Activated CD8-positive, alpha-beta memory T cell treated with anti-CD3 and anti-CD28 coated beads for 4 hours (primary cell): ENCODE measurements at regions not wholly inside any gene's neighbourhood (a gene's known extent, or its start where the extent isn't known, plus 50 kb on each side); places are given as distances from the start of the nearest gene placed in this dataset.
"Not testable (repeated sequence)": the region's sequence is repeated elsewhere in the genome, so short reads cannot be mapped to it uniquely, and the experiment has no call there.

ENCODE experiments used
- DNase-seq, 2 donors: peaks; one replicate each; pipeline ENCODE4 v3.0.0-alpha.2; 2020; ENCODE audit warnings: low read depth in 2 of 2

DNA sequence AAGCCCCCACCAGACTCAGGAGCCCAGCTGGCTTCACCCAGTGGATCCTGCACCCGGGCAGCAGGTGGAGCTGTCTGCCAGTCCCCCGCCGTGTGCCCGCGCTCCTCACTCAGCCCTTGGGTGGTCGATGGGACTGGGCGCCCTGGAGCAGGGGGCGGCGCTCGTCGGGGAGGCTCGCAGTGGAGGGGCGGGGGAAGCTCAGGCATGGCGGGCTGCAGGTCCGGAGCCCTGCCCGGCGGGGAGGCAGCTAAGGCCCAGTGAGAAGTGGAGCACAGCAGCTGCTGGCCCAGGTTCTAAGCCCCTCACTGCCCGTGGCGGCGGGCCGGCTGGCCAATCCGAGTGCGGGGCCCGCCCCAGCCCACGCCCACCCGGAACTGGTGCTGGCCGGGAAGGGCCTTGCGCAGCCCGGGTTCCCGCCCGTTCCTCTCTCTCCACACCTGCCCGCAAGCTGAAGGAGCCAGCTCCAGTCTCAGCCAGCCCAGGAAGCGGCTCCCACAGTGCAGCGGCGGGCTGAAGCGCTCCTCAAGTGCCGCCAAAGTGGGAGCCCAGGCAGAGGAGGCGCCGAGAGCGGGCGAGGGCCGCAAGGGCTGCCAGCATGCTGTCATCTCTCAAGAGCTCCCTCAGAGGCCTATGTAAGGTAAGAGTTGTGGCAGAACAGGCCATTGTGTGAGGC, 1307.8 kb upstream of the TMEFF2 start:
- DNase-seq = no peak

- DNase-seq = no peak
Measured at GRCh38 chr2:193496786-193497185, 1302.1 kb upstream of the TMEFF2 start.

- DNase-seq = no peak
Measured at GRCh38 chr2:193482557-193482956, 1287.8 kb upstream of the TMEFF2 start.

- DNase-seq = no peak
Measured at GRCh38 chr2:193480187-193480586, 1285.5 kb upstream of the TMEFF2 start.

DNA sequence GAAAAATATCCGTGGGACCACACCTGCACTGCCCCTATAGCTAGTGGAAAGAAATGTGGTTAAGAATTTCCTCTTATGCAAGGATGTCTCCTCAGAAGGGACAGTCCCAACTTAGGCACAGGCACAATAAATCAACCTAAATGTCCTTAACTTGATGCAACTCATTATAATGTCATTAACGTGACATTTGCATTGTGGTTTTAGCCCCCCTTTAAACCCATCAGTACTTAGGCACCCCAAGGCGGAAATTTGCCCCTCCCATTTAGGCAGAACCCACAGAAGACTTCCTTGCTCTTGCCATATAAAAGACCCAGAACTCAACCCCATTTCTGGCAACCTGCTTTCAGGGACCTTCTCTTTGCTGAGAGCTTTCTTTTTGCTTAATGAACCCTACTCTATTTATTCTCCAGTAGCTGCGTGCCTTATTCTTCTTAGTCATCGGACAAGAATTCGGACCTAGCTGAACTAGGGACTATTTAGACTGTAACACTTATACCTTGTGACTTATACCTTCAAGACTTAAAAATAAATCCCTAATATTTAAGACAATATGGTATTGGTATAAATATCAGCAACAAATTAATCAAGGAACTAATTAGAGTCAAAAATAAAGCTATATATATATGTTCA, 1281.6 kb upstream of the TMEFF2 start:
- DNase-seq = no peak

GRCh38 chr2:193475038-193475437, 1280.3 kb upstream of the TMEFF2 start:
- no peak for DNase-seq

DNA sequence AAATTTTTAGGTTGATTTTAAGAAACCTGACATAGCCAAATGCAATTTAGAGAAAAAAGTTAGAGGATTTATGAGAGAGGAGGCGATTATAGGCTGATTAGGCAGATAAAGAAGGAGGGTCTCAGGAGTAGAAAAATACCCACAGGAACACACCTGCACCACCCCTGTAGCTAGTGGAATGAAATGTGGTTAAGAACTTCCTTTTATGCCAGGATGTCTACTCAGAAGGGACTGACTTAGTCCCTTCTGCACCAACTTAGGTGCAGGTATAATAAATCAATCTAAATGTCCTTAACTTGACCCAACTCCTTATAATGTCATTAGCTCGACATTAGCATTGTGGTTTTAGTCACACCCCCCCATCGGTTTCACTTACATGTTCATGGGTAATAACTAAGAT, 1274.5 kb upstream of the TMEFF2 start:
- DNase-seq = no peak

GRCh38 chr2:193467276-193467987, 1272.7 kb upstream of the TMEFF2 start:
- no peak for DNase-seq

- DNase-seq = no peak
Measured at GRCh38 chr2:193463011-193463410, 1268.3 kb upstream of the TMEFF2 start.

- DNase-seq = no peak
Measured at GRCh38 chr2:193462411-193462810, 1267.7 kb upstream of the TMEFF2 start.

DNA sequence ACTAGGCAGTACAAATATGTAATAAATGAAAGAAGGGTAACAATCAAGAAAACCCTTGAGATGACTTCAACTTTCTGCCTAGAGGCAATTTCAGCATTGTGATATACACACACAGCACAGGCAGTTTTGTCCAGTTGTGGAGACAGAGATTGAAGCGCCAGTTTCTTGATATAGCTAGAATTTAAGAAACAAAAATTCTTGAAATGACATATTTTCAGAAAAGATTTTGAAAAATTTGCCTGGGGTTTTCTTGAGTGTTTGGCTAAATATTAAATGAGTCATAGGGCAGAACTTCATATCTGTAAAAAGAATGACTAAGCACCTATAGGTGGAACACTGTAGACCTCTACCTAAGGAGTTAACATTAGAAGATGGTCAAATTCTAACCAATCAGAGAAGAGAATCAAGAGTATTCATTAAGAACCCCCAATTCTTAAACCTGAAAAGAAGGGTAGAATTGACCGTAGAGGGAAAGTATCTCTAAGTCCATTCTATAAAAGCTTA, 1266.8 kb upstream of the TMEFF2 start:
- DNase-seq = no peak

- DNase-seq = no peak
Measured at GRCh38 chr2:193446967-193447366, 1252.2 kb upstream of the TMEFF2 start.

DNA sequence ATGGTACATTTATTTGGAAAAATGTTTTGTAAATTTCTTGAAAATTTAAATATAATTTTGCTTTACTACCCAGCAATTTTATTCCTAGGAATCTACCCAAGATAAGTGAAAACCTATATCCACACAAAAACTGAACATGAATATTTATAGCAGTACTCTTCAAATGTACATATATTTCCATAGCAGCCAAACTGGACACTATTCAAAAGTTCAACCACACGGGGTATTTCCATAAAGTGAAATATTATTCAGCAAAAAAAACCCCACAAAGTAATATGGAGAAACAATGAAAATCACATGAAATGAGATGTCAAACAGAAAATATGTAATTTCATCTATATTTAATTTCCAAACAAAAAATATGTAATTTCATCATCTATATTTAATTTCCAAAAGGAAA, 1247.6 kb upstream of the TMEFF2 start:
- DNase-seq = no peak

GRCh38 chr2:193428336-193428818, 1233.6 kb upstream of the TMEFF2 start:
- no peak for DNase-seq

DNA sequence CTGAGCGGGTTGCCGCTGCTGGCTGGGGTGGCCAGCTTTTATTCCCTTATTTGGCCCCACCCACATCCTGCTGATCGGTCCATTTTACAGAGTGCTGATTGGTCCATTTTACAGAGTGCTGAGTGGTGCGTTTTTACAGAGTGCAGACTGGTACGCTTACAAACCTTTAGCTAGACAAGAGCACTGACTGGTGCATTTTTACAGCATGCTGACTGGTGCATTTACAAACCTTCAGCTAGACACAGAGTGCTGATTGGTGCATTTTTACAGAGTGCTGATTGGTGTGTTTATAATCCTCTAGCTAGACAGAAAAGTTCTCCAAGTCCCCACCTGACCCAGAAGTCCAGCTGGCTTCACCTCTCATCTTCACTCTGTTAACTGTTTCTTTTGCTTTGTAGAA, 1217.6 kb upstream of the TMEFF2 start:
- DNase-seq = not testable (repeated sequence)

- no peak for DNase-seq
Measured at GRCh38 chr2:193409951-193410350, 1215.2 kb upstream of the TMEFF2 start.

GRCh38 chr2:193382583-193382982, 1187.8 kb upstream of the TMEFF2 start:
- no peak for DNase-seq

DNA sequence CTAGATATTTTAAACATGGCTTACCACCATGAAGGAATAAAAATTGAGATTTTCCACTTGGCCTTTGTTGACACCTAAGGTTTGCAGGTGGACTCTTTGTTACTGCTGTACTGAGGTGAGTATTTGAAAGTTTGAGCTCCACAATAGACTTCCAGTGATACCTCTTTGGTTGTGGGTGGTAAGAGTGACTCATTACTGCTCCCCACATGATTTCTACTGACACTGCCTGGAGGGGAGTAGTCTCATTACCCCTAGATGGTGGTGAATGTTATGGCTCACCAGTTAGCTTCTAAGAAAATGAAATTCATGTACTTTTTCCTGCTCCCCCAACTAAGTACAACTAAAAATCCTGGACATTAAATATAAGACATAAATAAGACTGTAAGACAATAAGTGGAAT, 1183.1 kb upstream of the TMEFF2 start:
- DNase-seq = no peak

DNA sequence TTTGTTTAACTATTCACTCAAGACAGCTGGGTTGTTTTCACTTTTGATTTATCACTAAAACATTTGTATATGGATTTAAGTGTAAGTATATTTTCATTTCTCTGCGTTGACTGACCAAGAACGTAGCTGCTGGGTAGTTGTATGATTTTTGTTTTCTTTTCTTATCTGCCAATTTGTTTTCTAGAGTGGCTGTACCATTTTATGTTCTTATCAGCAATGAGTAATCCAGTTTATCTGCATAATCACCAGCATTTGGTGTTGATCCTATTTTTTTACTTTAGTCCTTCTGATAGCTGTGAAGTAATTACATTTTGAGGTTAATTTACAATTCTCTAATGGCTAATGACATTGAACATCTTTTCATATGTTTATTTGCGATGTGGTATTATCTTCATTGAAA, 1178.4 kb upstream of the TMEFF2 start:
- no peak for DNase-seq

DNA sequence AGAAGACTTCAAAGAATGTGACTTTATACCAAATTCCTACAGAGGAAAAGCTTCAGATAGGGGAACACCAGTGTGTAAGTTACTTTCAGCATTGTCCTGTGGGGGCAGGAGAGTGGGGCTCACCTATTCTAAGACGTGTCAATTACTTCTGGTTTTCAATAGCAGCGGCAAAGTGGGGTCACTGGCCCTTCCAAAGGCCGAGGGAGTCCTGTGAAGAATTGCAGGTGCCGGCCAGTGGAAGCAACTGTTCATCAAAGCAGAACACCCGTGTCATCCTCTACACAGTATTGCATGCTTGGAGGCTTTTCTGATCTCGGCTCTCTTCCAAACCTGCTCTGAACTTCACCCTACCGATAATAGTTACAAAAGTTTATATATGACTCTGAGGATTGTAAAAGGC, 1176.5 kb upstream of the TMEFF2 start:
- DNase-seq = no peak

DNA sequence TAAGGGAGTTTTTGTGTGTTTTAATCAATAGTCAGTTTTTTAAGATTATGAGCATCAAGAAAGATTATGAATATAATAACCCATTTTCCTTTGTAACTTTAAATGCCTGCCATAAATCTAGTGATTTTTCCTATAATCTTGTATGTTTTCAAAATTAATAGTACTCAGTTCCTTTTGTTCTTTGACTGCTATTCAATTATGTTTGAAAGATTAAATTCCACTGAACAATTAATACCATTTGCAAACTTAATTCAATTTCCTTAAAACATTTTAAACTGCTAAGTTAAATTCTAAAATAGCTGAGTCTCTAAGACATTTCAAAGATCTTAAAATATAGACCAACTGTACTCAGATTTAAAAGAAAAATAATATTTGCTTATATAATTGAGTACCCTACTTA, 1173.9 kb upstream of the TMEFF2 start:
- no peak for DNase-seq

DNA sequence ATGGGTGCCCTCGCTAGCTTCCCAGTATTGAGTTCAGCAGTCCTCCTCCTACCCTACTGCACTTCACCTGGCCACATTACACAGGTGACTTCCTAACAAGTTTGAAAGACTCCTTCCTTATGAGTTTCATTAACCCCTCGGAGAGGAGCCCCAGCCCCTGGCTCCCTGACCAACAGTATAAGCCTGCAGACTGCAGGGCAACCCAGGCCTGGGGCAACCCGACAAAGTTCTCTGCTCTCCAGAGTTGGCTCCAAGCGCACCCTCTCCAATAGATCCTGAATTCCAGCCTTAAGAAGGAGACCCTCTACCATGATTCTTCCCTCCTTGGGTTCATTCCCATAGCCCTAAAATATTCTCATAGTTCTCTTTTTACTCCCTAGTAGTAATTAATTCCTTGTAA, 1162.8 kb upstream of the TMEFF2 start:
- no peak for DNase-seq
